ENCODE measurements at regions not wholly inside any gene's neighbourhood (a gene's known extent, or its start where the extent isn't known, plus 50 kb on each side); places are given as distances from the start of the nearest gene placed in this dataset.
"Not testable (repeated sequence)": the region's sequence is repeated elsewhere in the genome, so short reads cannot be mapped to it uniquely, and the experiment has no call there.

DNA sequence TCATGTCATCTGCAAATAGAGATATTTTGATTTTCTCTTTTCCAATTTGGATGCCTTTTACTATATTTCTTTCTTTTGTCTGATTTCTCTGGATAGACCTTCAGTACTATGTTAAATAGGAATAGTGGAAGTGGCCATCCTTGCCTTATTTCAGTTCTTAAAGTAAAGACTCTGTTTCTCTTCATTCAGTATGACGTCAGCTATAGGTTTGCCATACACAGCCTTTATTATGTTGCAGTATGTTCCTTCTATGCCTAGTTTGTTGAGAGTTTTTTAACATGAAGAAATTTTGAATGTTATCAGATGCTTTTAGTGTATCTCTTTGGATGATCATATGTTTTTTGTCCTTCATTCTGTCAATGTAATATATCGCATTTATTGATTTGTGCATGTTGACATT, 566.7 kb upstream of the ROBO1 start:
- DNase-seq (ENCODE audit: low spot score), result no peak

DNA sequence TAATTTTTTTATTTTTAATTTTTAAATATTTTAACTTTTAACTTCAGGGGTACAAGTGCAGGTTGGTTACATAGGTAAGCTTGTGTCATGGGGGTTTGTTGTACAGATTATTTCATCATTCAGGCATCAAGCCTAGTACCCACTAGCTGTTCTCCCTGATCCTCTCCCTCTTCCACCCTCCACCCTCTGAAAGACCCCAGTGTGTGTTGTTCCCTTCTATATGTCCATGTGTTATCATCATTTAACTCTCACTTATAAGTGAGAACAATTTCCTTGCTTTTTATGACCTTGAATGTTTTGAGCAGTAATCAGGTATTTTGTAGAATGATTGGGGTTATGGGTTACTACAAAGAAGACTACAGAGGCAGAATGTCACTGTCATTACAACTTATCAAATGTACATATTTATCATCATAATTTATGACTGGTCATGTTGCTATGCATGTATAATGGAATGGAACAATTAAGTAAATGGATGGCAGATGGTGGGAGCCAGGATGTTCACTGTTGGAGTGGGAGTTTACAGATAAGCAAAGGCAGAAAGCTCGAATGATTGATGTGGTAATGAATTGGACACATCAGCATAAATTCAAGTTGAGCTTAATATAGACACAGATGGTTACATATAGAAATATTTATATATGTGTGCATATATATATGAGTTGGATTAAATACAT, 563.8 kb upstream of the ROBO1 start:
- DNase-seq (ENCODE audit: low spot score), result no peak

DNA sequence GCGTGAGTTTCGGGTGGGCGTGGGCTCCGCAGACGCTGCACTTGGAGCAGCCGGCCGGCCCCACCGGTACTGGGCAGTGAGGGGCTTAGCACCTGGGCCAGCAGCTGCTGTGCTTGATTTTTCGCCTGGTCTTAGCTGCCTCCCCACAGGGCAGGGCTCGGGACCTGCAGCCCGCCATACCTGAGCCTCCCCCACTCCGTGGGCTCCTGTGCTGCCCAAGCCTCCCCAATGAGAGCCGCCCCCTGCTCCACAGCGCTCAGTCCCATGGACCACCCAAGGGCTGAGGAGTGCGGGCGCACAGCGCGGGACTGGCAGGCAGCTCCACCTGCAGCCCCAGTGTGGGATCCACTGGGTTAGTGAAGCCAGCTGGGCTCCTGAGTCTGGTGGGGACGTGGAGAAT, 546.7 kb upstream of the ROBO1 start:
- DNase-seq (ENCODE audit: low spot score), result not testable (repeated sequence)

DNA sequence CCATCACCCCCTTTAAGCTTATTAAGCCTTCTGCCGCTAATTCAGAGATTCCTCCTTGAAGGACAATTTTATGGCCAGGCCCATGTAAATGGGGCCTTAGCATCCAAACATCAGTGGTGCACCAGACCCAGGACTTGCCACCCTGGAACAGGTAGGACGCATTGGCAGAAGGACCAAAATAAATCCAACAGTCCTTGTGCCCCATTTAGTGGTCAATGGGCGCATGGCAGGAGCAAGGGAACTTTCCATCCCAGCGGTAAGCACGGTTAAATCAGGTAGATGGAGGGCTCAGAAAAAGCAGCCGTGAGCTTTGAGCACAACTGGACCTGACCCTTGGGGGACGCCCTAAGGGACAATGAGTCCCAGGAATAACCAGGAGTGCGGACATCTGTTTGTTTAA, 540.8 kb upstream of the ROBO1 start:
- no peak for DNase-seq (ENCODE audit: low spot score)

DNA sequence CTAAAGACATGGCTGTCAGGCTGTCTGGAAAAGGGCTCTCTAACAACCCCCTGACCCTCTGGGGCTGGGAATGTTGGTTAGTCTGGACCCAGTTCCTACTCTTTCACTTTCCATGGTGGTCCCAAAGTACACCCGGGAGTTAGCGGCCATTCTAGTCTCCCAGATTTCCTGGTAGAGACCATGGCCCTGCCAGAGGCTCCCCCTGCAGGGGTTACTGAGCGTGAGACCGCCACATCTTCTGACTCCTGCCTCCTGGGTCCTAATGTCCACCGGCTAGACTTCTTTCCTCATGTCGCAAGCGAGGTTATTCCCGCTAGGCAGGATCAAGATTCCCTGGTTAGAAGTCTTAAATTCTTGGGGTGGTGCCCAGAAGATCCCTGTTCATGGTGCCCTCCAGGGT, 540.0 kb upstream of the ROBO1 start:
- DNase-seq (ENCODE audit: low spot score), result no peak

DNA sequence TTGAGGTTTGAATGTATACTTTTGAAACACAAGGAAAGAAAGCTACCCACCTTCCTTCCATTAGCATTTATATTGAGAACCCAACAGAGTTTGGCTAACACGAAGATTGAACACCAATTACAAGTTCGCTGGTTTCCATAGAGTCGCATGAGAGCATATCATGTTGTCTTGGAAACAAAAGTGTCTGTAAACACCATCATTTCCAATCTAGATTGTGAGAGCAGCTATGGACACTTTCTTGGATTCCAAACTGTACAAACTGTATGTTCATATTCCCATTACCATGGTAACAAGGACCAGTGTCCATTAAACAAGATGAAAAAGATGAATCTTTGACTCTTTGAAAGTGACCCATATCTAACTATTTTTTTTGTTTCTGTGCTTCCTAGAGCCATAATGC, 529.9 kb upstream of the ROBO1 start:
- DNase-seq (ENCODE audit: low spot score), result no peak

DNA sequence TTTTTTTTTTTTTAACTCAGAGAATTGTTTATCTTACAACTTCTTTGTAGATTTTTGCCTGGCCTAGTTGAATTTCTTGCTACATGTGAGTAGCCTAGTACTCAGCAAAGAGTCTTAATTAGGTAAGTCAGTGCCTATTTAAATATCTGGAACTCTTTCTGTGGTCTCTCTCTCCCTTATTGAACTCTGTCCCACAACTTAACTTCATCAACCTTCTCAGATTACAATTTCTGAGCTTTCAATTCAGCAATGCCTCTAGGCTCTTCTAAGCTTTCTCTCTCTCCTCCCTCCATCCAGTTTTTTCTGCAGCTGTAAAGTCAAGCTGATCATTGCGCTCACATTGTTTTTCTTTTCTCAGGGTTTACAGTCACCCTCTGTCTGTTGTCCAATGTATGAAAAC, 517.6 kb upstream of the ROBO1 start:
- no peak for DNase-seq (ENCODE audit: low spot score)

DNA sequence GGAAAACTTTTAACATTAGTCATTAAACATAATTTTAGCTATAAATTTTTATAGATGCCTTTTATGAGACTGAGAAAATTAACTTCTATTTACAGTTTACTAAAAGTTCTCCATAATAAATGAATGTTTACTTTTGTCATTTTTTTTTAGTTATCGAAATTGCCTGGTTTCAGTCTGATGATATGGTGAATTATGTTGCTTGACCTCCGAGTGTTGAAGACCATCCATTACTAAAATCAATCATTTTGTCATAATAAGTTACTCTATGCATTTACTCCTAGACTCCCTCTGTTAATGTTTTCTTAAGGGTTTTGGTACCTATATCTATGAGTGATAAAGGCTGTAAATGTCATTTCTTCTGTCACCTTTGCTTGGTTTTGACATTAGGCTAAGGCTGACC, 516.0 kb upstream of the ROBO1 start:
- DNase-seq (ENCODE audit: low spot score), result no peak

DNA sequence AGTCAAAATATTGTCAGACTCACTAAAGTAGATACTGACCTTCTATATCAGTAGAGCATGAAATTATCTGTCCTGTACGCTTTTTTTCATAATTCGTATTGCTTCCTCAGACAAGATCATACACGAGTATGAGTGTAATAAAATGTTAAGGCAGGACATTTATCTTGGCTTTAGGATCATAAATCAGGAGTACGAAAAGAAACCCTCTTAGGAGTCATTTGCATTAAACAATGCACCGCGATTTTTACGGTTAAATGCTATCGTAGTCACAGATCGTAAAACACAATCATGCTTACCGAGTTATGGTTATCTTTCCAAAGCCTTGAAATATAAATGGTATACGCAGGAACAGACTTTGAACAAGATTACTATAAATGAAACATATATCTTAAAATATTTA, 510.3 kb upstream of the ROBO1 start:
- no peak for DNase-seq (ENCODE audit: low spot score)

DNA sequence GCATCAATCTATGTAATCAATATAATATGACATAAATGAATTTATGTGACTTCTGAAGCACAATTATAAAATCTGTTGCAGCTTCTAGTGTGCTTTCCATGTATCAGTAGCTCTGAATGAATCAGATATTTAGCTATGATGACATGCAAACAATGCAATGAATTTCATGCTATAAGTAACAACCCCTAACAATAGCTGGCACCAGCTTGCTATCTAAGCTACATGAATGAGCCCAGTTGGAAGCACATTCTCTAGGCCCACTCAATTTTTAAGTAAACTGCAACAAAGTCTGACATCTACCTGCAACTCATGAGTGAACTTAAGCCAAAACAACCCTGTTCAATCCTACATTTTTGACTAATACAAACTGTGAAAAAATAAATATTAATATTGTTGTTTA, 507.3 kb upstream of the ROBO1 start:
- no peak for DNase-seq (ENCODE audit: low spot score)

DNA sequence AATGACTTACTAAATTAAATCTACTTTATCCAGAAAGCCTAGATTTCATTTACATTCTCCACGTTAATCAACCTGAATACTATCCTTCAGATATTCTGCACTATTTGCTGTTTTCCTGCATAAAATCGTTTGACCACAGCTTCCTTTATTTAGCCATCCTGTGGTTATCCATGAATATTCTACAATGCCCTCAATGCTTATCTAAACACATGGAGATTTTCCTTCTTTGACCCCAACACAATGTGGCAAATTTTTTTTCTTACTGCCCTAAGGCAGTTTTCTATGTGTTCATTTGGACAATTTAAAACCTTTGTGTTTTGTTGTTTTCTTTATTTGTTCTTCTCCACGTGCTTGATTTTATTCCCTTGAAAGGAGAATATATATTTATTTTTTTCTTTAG, 495.5 kb upstream of the ROBO1 start:
- DNase-seq (ENCODE audit: low spot score), result no peak

DNA sequence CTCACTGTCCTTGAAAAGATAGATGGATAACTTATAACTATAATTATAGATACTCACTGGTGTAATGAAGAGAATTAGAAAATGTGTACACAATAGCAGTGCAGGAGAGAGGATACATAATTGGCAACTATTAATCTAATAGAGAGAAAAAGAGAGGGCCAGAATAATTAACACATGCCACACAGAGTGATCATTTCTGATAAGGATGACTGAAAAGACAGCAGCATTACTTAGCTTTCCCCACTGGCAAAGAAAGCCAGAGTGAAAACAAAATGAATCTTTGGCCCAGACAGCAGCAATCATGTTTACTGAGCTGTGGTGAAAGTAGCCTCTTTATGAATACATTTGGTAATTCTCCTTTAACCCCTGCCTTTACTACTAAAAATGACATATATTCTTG, 493.3 kb upstream of the ROBO1 start:
- DNase-seq (ENCODE audit: low spot score), result no peak

DNA sequence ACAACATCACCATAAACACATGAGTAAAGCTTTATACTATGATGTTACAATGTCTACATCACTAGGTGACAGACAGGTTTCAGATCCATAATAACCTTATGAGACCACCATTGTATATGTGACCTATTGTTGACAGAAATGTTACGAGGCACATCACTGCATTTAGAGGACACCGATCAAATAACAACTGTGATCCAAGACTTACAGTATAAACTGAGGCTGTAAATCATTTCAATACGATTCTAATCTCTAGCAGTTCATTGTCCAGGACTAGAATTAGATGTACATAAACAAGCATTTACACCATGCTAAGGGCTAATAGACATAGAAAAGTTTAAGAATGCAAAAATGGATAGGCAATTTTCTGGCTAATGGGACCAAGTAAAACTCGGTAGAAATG, 491.9 kb upstream of the ROBO1 start:
- no peak for DNase-seq (ENCODE audit: low spot score)

DNA sequence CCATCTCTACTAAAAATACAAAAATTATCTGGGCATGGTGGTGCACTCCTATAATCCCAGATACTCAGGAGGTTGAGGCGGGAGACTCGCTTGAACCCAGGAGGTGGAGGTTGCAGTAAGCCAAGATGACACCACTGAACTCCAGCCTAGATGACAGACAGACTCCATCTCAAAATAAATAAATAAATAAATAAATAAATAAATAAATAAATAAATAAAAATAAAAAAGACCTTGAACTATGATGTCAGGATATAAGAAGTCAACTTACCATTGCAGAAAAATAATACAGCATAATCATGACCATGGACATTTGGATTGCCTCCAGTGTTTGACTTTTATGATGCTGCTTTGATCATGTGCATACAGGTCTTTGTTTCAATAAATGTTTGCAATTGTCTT, 484.3 kb upstream of the ROBO1 start:
- no peak for DNase-seq (ENCODE audit: low spot score)

DNA sequence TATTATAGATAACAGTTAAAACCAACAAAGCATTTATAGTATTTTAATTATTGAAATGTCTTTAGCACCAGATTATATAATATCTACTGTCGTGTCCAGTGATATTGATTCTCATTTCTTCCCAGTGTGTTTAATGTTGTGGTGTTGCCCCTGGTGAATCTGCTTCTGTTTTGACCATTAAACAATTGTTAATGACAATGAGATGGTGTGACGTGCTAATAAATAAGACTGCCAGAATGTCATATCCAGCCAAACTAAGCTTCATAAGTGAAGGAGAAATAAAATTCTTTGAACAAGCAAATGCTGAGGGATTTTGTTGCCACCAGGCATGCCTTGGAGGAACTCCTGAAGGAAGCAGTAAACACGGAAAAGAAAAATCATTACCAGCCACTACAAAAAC, 480.0 kb upstream of the ROBO1 start:
- no peak for DNase-seq (ENCODE audit: low spot score)

DNA sequence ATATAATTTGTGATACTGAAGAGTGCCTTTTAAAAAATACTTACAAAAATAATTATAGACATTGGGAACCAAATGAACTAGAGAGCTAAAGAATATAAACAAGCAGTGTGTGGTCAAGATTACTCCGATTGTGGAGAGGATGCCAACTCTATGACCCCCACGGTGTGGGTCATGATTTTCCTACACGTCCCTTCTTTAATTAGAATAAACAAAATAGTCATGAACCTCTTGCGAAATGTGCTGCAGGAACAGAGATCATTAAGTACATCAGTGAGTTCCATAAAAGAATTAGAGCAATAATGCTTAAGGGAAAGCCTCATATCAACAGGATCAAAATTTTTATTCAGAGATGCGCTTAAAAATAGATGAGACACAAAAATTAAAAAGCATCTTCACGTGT, 476.6 kb upstream of the ROBO1 start:
- no peak for DNase-seq (ENCODE audit: low spot score)

DNA sequence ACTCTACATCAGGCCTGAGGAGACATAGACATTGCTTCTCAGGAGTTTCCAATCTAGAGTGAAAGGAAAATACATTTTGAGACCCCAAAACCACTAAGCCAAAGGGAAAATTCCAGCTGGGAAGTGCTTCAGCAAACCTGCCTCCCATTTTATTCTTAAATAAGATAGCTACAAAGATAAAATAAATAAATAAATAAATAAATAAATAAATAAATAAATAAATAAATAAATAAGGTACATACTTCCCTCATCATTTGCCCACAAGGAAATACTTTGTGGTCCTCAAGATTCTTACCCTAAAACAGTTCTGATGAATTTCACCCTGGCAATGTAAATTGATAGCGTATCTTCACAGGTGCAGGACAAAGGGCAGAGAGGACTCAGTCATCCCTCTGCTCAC, 474.0 kb upstream of the ROBO1 start:
- no peak for DNase-seq (ENCODE audit: low spot score)

DNA sequence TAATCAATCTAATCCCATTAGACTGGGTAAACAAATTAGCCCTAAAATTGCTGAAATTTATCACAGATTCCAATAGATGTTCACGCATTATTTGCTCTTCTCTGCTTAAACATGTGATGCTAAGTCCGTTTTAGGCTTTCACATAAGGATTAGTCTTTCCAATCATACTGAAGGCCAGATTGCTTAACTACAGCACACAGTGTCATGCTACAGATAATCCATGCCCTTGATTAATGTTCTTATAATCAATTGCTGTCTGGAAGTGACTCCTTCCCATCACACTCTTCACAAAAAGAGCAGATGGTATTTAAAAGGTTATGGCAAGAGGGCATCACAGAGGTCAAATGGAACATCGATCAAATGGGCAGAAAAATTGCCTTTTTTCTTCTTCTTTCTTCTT, 471.5 kb upstream of the ROBO1 start:
- no peak for DNase-seq (ENCODE audit: low spot score)

DNA sequence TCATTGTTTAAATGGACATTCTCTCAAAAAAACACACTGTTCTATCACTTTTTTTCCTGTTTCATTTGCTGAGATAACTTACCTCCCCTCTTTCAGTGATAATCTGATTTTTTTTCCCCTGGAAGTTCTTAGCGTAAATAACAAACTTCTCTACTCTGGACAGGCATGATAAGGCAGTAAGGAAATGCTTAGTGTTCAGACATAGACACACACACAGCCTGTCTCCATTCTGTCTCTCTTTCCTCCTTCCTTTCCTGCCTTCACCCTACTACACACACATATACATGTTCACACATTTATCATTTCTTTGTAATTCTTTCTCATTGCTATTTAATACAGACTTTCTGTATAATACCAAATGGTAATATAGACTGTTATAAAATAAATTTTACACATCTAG, 470.8 kb upstream of the ROBO1 start:
- DNase-seq (ENCODE audit: low spot score), result no peak

DNA sequence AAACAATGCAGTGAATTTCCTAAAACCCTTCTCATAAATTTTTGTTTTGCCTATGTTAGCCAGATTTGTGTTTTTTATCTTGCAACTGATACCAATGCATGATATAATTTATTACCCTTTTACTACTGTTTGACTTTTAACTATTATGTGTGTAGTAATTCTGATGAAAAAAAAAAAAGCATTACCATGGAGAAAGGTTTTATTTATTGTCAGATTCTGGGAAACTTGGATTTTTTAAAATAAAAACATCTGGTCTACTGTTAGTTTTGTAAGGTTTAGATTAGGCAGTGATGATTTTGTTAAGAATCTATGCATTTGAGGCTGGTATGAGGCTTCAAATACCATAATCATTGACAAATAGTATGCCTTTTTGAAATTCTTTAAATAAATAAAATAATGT, 470.4 kb upstream of the ROBO1 start:
- no peak for DNase-seq (ENCODE audit: low spot score)

DNA sequence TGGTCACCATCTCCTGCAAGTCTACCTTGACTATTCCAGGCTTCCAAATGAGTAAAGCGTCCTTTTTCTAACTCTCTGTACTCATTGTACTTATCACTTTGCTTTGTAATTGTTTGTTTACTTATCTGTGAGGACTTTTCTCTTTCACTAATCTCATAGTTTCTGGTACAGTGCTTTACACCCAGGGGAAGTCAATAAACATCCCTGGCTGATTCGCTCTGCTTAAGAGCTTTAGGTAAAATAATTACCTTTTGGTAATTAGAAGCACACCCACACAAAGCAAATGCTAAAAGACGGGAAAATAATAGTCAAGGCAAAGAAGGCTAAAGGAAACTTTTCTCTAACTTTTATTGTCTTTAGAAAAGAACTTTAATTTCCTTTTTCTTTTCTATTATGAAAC, 466.9 kb upstream of the ROBO1 start:
- DNase-seq (ENCODE audit: low spot score), result no peak

DNA sequence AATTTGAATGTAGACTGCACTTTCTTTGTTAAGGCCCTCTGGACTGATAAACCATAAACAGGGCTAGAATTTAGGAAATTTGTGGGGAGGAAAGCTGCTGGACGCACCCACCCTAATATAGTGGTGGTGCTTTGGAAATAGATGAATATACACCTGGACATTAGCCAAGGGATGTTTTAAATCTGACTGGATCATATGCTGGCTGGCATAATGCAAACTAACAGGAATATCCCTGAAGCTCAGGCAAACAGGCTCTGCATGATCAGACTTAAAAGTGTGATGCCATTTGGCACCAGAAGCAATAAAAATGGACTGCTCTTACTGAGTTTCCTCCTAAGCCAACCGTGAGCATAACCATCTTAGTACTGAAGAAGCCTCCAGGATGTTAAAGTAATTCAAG, 465.8 kb upstream of the ROBO1 start:
- DNase-seq (ENCODE audit: low spot score), result no peak

DNA sequence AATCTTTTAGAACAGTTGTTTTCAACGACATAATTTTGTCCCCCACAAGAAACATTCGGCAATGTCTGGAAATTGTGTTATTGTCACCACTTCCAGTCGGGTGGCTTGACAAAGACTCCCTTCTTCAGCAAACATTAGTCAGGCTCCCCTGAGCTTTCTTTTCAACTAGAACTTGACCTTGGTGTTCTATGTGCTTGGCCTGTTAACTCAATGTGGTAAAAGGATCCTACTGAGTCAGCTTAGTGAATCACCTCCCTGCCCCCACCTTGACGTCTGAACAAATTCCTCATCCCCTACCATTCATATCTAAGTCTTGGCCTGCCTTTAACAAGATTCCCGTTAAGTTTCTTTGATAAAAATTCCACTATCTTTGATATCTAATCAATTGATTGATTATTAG, 465.0 kb upstream of the ROBO1 start:
- peak; percentile 40 for DNase-seq (ENCODE audit: low spot score)

DNA sequence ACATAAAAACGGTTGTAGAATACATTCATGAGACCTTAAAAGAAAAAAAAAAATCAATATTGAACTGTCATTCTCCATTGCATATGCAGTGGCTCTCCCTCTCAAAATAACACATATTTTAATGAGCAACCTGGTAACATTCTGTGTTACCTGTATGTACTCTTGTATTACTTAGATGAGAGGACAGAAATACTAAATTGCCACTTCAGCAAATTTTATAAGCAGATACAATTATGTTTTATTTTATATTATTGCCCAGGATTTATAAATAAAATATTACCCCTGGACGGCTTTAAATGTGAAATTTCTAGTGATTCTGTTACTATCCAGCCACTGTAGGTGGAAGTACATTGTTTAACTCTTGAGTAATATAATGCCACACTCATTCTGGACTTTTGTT, 463.2 kb upstream of the ROBO1 start:
- DNase-seq (ENCODE audit: low spot score), result no peak

DNA sequence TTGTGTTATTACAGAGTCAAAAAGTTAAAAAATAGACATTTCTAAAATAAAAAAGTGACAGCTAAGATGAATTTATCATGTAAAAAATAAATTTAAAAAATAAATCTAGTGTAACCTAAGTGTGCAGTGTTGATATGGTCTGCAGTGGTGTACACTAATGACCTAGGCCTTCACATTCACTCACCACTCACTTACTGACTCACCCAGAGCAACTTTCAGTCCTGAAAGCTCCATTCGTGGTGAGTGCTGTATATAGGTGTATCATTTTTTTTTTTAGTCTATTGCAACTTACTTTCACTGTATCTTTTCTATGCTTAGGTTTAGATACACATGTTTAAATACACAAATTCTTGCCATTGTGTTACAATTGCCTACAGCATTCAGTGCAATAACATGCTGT, 459.4 kb upstream of the ROBO1 start:
- DNase-seq (ENCODE audit: low spot score), result no peak

Data from kidney capillary endothelial cell (primary cell).